ENCODE measurements at regions not wholly inside any gene's neighbourhood (a gene's known extent, or its start where the extent isn't known, plus 50 kb on each side); places are given as distances from the start of the nearest gene placed in this dataset.
A peak's percentile ranks its signal among the peaks of the same experiment; 100 is the strongest.

GRCh38 chr13:112639521-112639920 is 50.3 kb upstream of the ATP11A start:
- Histone ChIP-seq H3K36me3 (no peaks in the 10 kb centered on the region), H4K20me1 (no peaks in the 10 kb centered on the region; a peak in 1 of 22 replicates), H3K4me1 (peaks cover 19 to 61% (median 50%) of the 10 kb centered on the region in 10 experiments), H3K4me2 (peak overlapping the region in 9 of 11 experiments; percentile 13 to 89 (median 77); a peak in 16 of 22 replicates), H3K27me3 (peaks cover 0 to 3% (median 0%) of the 10 kb centered on the region in 11 experiments; a peak in 1 of 22 replicates), H3K9me3 (replicated peaks in 1 of 11) (no peaks in the 10 kb centered on the region), H3K9ac (no peak overlapping the region), H3K4me3 (no peak overlapping the region), H3K27ac (no peak overlapping the region)
- TF ChIP-seq Cebpa-rat (IDR thresholded peaks at IDR 0.05) = no peak

- H4K20me1 ChIP-seq = no peaks in the 10 kb centered on the region; a peak in 1 of 22 replicates
- peak overlapping the region; percentile 13 to 89 (median 71); a peak in 21 of 22 replicates for H3K4me2 ChIP-seq
- no peak for TF ChIP-seq Cebpa-rat (IDR thresholded peaks at IDR 0.05)
- peaks cover 19 to 61% (median 50%) of the 10 kb centered on the region in 10 experiments for H3K4me1 ChIP-seq
- no peaks in the 10 kb centered on the region for H3K9me3 ChIP-seq (replicated peaks in 1 of 11)
- no peak overlapping the region for H3K9ac ChIP-seq
- peaks cover 0 to 3% (median 0%) of the 10 kb centered on the region in 11 experiments; a peak in 1 of 22 replicates for H3K27me3 ChIP-seq
- no peak overlapping the region for H3K4me3 ChIP-seq
- no peaks in the 10 kb centered on the region for H3K36me3 ChIP-seq
- H3K27ac ChIP-seq = no peak overlapping the region
Observed at GRCh38 chr13:112638919-112639318, 50.9 kb upstream of the ATP11A start.

- peaks cover 19 to 61% (median 50%) of the 10 kb centered on the region in 10 experiments for H3K4me1 ChIP-seq
- peak overlapping the region in 10 of 11 experiments; percentile 13 to 89 (median 74); a peak in 18 of 22 replicates for H3K4me2 ChIP-seq
- no peak overlapping the region for H3K9ac ChIP-seq
- no peaks in the 10 kb centered on the region; a peak in 1 of 22 replicates for H4K20me1 ChIP-seq
- H3K27ac ChIP-seq = no peak overlapping the region
- peaks cover 0 to 3% (median 0%) of the 10 kb centered on the region in 11 experiments; a peak in 1 of 22 replicates for H3K27me3 ChIP-seq
- H3K4me3 ChIP-seq = no peak overlapping the region
- no peak for TF ChIP-seq Cebpa-rat (IDR thresholded peaks at IDR 0.05)
- H3K36me3 ChIP-seq = no peaks in the 10 kb centered on the region
- H3K9me3 ChIP-seq (replicated peaks in 1 of 11) = no peaks in the 10 kb centered on the region
Observed at GRCh38 chr13:112638157-112638750, 50.3 kb upstream of the TUBGCP3 start.
